ENCODE measurements at regions not wholly inside any gene's neighbourhood (a gene's known extent, or its start where the extent isn't known, plus 50 kb on each side); places are given as distances from the start of the nearest gene placed in this dataset.

DNA sequence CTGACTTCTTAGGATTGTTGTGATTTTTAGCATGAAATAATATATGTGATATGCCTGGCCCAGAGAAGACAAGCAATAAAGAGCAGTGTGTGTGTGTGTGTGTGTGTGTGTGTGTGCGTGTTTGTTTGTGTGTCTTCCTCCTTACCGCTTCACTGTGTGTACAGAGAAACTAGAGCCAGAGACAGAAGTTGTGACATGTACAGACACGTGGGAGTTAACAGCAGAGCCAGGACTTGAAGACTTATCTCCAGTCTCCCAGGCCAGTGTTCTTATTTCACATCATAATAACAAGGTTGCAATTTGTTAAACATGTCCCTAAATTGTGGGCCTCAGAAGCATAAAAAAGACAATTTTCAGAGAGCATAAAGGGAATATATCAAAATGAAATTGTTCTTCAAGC, 192.0 kb upstream of the JUN start:
- TF ChIP-seq, protein P1, sequence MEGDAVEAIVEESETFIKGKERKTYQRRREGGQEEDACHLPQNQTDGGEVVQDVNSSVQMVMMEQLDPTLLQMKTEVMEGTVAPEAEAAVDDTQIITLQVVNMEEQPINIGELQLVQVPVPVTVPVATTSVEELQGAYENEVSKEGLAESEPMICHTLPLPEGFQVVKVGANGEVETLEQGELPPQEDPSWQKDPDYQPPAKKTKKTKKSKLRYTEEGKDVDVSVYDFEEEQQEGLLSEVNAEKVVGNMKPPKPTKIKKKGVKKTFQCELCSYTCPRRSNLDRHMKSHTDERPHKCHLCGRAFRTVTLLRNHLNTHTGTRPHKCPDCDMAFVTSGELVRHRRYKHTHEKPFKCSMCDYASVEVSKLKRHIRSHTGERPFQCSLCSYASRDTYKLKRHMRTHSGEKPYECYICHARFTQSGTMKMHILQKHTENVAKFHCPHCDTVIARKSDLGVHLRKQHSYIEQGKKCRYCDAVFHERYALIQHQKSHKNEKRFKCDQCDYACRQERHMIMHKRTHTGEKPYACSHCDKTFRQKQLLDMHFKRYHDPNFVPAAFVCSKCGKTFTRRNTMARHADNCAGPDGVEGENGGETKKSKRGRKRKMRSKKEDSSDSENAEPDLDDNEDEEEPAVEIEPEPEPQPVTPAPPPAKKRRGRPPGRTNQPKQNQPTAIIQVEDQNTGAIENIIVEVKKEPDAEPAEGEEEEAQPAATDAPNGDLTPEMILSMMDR (IDR thresholded peaks at IDR 0.05; ENCODE audit: insufficient read depth, low read length): no peak
- TF ChIP-seq REST (IDR thresholded peaks at IDR 0.05; ENCODE audit: insufficient replicate concordance, low read depth): no peak

Measured in HL-60 (cell line).